Aorta (tissue), 5 donors: ENCODE measurements at regions not wholly inside any gene's neighbourhood (a gene's known extent, or its start where the extent isn't known, plus 50 kb on each side); places are given as distances from the start of the nearest gene placed in this dataset.

Experiments used
- ATAC-seq: fragments of 200-7000 bp; cut with Tn5 transposase; one replicate; pipeline ENCODE4 v1.9.1; 2022; ENCODE audit warnings: moderate library complexity; ENCODE audit not compliant: low FRiP score
- DNase-seq, 2 donors: peaks; one replicate each; pipeline ENCODE4 v3.0.0-alpha.2; 2020
- H3K27ac ChIP-seq, 2 donors: one replicate each; pipeline ENCODE4 v1.5.1; 2013; ENCODE audit warnings: low read length in 2 of 2, mild to moderate bottlenecking in 2 of 2, moderate library complexity in 2 of 2, control low read depth in 1 of 2, inconsistent platforms in 1 of 2, low read depth in 1 of 2
- H3K27me3 ChIP-seq, 2 donors: one replicate each; pipeline ENCODE4 v1.6.1; 2013; ENCODE audit warnings: control low read depth in 1 of 2, low read length in 1 of 2, mild to moderate bottlenecking in 1 of 2, moderate library complexity in 1 of 2; ENCODE audit not compliant: insufficient read depth in 2 of 2, control insufficient read depth in 1 of 2
- H3K36me3 ChIP-seq, 2 donors: one replicate each; pipeline ENCODE4 v1.6.1; 2013; ENCODE audit warnings: control low read depth in 1 of 2, low read length in 1 of 2, mild to moderate bottlenecking in 1 of 2; ENCODE audit not compliant: insufficient read depth in 2 of 2, control insufficient read depth in 1 of 2
- H3K4me1 ChIP-seq, 2 donors: one replicate each; pipeline ENCODE4 v1.6.1; 2013; ENCODE audit warnings: low read length in 2 of 2, control low read depth in 1 of 2, mild to moderate bottlenecking in 1 of 2, moderate library complexity in 1 of 2; ENCODE audit not compliant: insufficient read depth in 2 of 2, control insufficient read depth in 1 of 2
- H3K4me3 ChIP-seq, 2 donors: one replicate each; pipeline ENCODE4 v1.5.1; 2013; ENCODE audit warnings: low read length in 2 of 2, control low read depth in 1 of 2, mild to moderate bottlenecking in 1 of 2
- H3K9me3 ChIP-seq: one replicate; pipeline ENCODE4 v1.6.1; 2013; ENCODE audit warnings: mild to moderate bottlenecking, low read length; ENCODE audit not compliant: control insufficient read depth
- WGBS, 2 donors: extraction: QIAGEN DNeasy Blood & Tissue Kit; methylation state at CpG; one replicate each; pipeline ENCODE4 v1.1.7; 2013; 5-methylcytosine and 5-hydroxymethylcytosine counted together
- intact Hi-C, 2 donors: fragments of 100-400 bp; cut with DNase I; formaldehyde crosslinking; loops; one replicate each; pipeline versions ENCODE4 v1.14.2 to v1.15.0; 2022
- donor health status: healthy with polysubstance abuse.
- donor health status: Bipolar disorder and iron deficiency.
- donor health status: DM: no; HTN: no; CAD: no.
- donor health status: DM: no; HTN: no; CAD: no.
- donor health status: DM: yes; HTN: yes; CAD: no.

GRCh38 chr10:2236876-2237275 is 499.6 kb upstream of the ADARB2 start:
- DNase-seq = no peak
- H3K4me1 ChIP-seq = no peaks in the 10 kb centered on the region
- 53 to 64% methylated on average over 5 of the region's 5 CpGs for WGBS, 2 donors
- no peak overlapping the region for H3K4me3 ChIP-seq
- intact Hi-C loops = no loop called here
- H3K27me3 ChIP-seq = no peaks in the 10 kb centered on the region
- H3K36me3 ChIP-seq = no peaks in the 10 kb centered on the region
- H3K9me3 ChIP-seq = peaks cover 3% of the 10 kb centered on the region
- no peak overlapping the region for H3K27ac ChIP-seq
- no peak for ATAC-seq

GRCh38 chr10:2232479-2232878 is 495.2 kb upstream of the ADARB2 start:
- no peak overlapping the region for H3K27ac ChIP-seq
- H3K36me3 ChIP-seq = no peaks in the 10 kb centered on the region
- ATAC-seq (no peak), DNase-seq (no peak)
- 85 to 87% methylated on average over 11 of the region's 11 CpGs for WGBS, 2 donors
- H3K27me3 ChIP-seq = no peaks in the 10 kb centered on the region
- no peak overlapping the region for H3K4me3 ChIP-seq
- H3K4me1 ChIP-seq = no peaks in the 10 kb centered on the region
- no peaks in the 10 kb centered on the region for H3K9me3 ChIP-seq
- intact Hi-C loops = no loop called here

- no peak overlapping the region for H3K4me3 ChIP-seq
- no peak overlapping the region for H3K27ac ChIP-seq
- H3K9me3 ChIP-seq = no peaks in the 10 kb centered on the region
- no peaks in the 10 kb centered on the region for H3K36me3 ChIP-seq
- H3K4me1 ChIP-seq = no peaks in the 10 kb centered on the region
- ATAC-seq (no peak), DNase-seq (no peak)
- H3K27me3 ChIP-seq = no peaks in the 10 kb centered on the region
- WGBS, 2 donors = 74 to 77% methylated on average over 1 of the region's 1 CpG
- intact Hi-C loops = no loop called here
Observed at GRCh38 chr10:2230478-2230877, 493.2 kb upstream of the ADARB2 start.

GRCh38 chr10:2228320-2228901 is 491.1 kb upstream of the ADARB2 start:
- Histone ChIP-seq H3K36me3 (no peaks in the 10 kb centered on the region), H3K4me3 (no peak overlapping the region), H3K9me3 (no peaks in the 10 kb centered on the region), H3K27ac (no peak overlapping the region), H3K27me3 (no peaks in the 10 kb centered on the region), H3K4me1 (no peaks in the 10 kb centered on the region)
- ATAC-seq (no peak), DNase-seq (no peak)
- WGBS, 2 donors = 69 to 79% methylated on average over 5 of the region's 5 CpGs
- intact Hi-C loops = no loop called here

GRCh38 chr10:2225609-2226008 is 488.3 kb upstream of the ADARB2 start:
- Histone ChIP-seq H3K27me3 (no peaks in the 10 kb centered on the region), H3K4me3 (no peak overlapping the region), H3K27ac (no peak overlapping the region), H3K36me3 (no peaks in the 10 kb centered on the region), H3K9me3 (no peaks in the 10 kb centered on the region), H3K4me1 (no peaks in the 10 kb centered on the region)
- intact Hi-C loops = no loop called here
- DNase-seq (no peak), ATAC-seq (no peak)
- WGBS, 2 donors = 68 to 74% methylated on average over 10 of the region's 10 CpGs

- no peak overlapping the region for H3K4me3 ChIP-seq
- WGBS, 2 donors = 79 to 81% methylated on average over 8 of the region's 8 CpGs
- ATAC-seq (no peak), DNase-seq (no peak)
- no peaks in the 10 kb centered on the region for H3K9me3 ChIP-seq
- no peaks in the 10 kb centered on the region for H3K4me1 ChIP-seq
- no peak overlapping the region for H3K27ac ChIP-seq
- intact Hi-C loops = no loop called here
- H3K27me3 ChIP-seq = no peaks in the 10 kb centered on the region
- H3K36me3 ChIP-seq = no peaks in the 10 kb centered on the region
Observed at GRCh38 chr10:2223548-2224320, 486.4 kb upstream of the ADARB2 start.

- no peak for ATAC-seq
- no peak for DNase-seq
- 79 to 83% methylated on average over 6 of the region's 6 CpGs for WGBS, 2 donors
- no peaks in the 10 kb centered on the region for H3K36me3 ChIP-seq
- intact Hi-C loops = no loop called here
- no peak overlapping the region for H3K4me3 ChIP-seq
- H3K27me3 ChIP-seq = no peaks in the 10 kb centered on the region
- H3K4me1 ChIP-seq = no peaks in the 10 kb centered on the region
- no peak overlapping the region for H3K27ac ChIP-seq
- no peaks in the 10 kb centered on the region for H3K9me3 ChIP-seq
Observed at GRCh38 chr10:2222631-2223030, 485.3 kb upstream of the ADARB2 start.

- Histone ChIP-seq H3K27ac (no peak overlapping the region), H3K27me3 (peaks cover 0 to 3% of the 10 kb centered on the region in 2 donors), H3K36me3 (no peaks in the 10 kb centered on the region), H3K9me3 (peaks cover 4% of the 10 kb centered on the region), H3K4me1 (no peaks in the 10 kb centered on the region), H3K4me3 (no peak overlapping the region)
- intact Hi-C loops = no loop called here
- DNase-seq = no peak
- WGBS, 2 donors = 7 to 10% methylated on average over 10 of the region's 10 CpGs
- ATAC-seq = no peak
Observed at GRCh38 chr10:2214805-2215204, 477.5 kb upstream of the ADARB2 start.

- DNase-seq (no peak), ATAC-seq (no peak)
- Histone ChIP-seq H3K27ac (no peak overlapping the region), H3K4me3 (no peak overlapping the region), H3K27me3 (peaks cover 0 to 3% of the 10 kb centered on the region in 2 donors), H3K36me3 (no peaks in the 10 kb centered on the region), H3K4me1 (no peaks in the 10 kb centered on the region), H3K9me3 (peaks cover 4% of the 10 kb centered on the region)
- 75 to 87% methylated on average over 12 of the region's 12 CpGs for WGBS, 2 donors
- intact Hi-C loops = no loop called here
Observed at GRCh38 chr10:2214092-2214491, 476.8 kb upstream of the ADARB2 start.
